Mucosa of descending colon (tissue), 3 donors: ENCODE measurements at regions not wholly inside any gene's neighbourhood (a gene's known extent, or its start where the extent isn't known, plus 50 kb on each side); places are given as distances from the start of the nearest gene placed in this dataset.
"Not testable (repeated sequence)": the region's sequence is repeated elsewhere in the genome, so short reads cannot be mapped to it uniquely, and the experiment has no call there.

Source experiments
- ATAC-seq: fragments of 200-7000 bp; cut with Tn5 transposase; one replicate; pipeline ENCODE4 v1.9.1; 2020; ENCODE audit warnings: mild to moderate bottlenecking, moderate library complexity
- DNase-seq, 3 donors: peaks; one replicate each; pipeline ENCODE4 v3.0.0-alpha.2; 2020
- H3K36me3 ChIP-seq: fragments of 200-600 bp; one replicate; pipeline ENCODE4 v1.8.0; 2021; ENCODE audit warnings: low read depth, mild to moderate bottlenecking
- H3K4me1 ChIP-seq: fragments of 200-600 bp; one replicate; pipeline ENCODE4 v1.8.0; 2021; ENCODE audit warnings: low read depth, mild to moderate bottlenecking
- H3K4me3 ChIP-seq: fragments of 200-600 bp; one replicate; pipeline ENCODE4 v1.8.0; 2021; ENCODE audit warnings: mild to moderate bottlenecking
- H3K9me3 ChIP-seq: fragments of 200-600 bp; one replicate; pipeline ENCODE4 v1.8.0; 2021; ENCODE audit warnings: mild to moderate bottlenecking
- intact Hi-C, 2 donors: fragments of 100-400 bp; cut with DNase I in 1 of 2; cut with micrococcal nuclease in 1 of 2; formaldehyde crosslinking; loops; one replicate each; pipeline versions ENCODE4 v1.11.0 to v1.11.1; 2022; cut with DNase I, micrococcal nuclease
- TF ChIP-seq, protein P1 (sequence below): fragments of 200-600 bp; IDR thresholded peaks from one replicate; pipeline ENCODE4 v1.8.0; 2022; ENCODE audit warnings: antibody characterized with exemption, mild to moderate bottlenecking
- donor health status: DM: no; HTN: no; CAD: no; lungs with moderate emphysema.
- donor health status: DM: no; HTN: no; CAD: no.
- donor health status: DM: no; HTN: yes; CAD: no.

DNA sequence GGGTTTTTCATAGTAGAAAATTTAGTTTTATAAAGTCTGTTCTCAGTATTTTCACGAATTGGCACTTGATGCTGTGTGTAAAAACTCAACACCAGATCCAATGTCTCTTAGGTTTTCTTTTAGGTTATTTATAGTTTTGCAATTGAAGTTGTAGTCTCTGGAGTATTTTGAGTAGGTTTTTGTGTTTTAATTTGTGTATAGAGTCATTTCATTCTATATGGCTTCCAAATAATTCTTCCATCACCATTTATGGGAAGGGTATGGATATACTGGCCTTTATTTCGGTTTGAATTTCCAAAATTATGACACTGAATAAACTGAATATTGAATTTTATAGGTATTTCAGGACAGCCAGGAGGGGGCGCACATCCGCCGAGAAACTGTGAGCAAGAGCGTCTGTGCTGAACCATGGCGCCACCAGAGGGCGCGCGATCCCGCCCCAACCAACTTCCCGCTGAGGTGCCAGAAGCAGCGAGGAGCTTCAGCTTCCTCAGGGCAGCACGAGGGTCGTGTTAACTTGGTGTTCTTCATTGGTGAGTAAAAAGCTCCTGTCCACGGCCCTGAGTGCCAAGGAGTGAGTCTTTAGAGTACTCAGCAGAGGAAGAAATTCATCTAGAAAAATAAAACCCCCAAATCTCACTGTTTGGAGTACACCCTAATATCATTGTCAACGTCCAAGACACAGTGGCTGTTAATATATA lies 207.5 kb downstream of the LMLN start:
- DNase-seq: peak; percentile 65 to 83 (median 66)
- TF ChIP-seq, protein P1, sequence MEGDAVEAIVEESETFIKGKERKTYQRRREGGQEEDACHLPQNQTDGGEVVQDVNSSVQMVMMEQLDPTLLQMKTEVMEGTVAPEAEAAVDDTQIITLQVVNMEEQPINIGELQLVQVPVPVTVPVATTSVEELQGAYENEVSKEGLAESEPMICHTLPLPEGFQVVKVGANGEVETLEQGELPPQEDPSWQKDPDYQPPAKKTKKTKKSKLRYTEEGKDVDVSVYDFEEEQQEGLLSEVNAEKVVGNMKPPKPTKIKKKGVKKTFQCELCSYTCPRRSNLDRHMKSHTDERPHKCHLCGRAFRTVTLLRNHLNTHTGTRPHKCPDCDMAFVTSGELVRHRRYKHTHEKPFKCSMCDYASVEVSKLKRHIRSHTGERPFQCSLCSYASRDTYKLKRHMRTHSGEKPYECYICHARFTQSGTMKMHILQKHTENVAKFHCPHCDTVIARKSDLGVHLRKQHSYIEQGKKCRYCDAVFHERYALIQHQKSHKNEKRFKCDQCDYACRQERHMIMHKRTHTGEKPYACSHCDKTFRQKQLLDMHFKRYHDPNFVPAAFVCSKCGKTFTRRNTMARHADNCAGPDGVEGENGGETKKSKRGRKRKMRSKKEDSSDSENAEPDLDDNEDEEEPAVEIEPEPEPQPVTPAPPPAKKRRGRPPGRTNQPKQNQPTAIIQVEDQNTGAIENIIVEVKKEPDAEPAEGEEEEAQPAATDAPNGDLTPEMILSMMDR: peak; percentile 64
- H3K4me1 ChIP-seq, intact Hi-C loops, H3K9me3 ChIP-seq, H3K4me3 ChIP-seq, H3K36me3 ChIP-seq, ATAC-seq: not testable (repeated sequence)

DNA sequence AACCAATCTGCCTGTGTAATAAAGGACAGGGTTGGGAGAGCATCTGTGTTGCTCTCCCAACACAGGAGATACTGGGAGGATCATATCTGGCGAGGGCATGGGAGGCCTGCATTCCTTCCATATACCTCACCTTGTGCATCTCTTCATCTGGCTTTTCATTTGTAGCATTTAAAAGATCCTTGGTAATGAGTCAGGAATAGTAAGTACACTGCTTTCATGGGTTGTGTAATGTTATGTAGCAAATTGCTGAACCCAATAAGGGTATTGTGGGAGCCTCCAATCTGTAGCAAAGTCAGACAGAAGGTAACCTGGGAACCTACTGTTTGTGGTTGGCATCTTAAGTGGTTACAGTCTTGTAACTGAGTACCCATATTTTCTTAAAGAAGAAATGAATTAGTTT lies 210.8 kb downstream of the LMLN start:
- intact Hi-C loops, DNase-seq, ATAC-seq, H3K9me3 ChIP-seq, H3K36me3 ChIP-seq, H3K4me3 ChIP-seq, H3K4me1 ChIP-seq: not testable (repeated sequence)

DNA sequence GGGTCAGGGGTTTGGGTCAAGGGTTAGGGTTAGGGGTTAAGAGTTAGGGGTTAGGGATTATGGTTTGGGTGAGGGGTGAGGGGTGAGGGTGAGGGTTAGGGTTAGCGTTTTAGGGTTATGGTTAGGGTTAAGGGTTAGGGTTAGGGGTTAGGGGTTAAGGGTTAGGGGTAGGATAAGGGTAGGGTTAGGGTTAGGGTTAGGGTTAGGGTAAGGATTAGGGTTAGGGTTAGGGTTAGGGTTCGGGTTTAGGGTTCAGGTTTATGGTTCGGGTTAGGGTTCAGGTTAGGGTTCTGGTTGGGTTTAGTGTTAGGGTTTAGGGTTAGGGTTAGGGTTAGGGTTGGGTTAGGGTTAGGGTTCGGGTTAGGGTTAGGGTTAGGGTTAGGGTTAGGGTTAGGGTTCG lies 213.1 kb downstream of the LMLN start:
- H3K9me3 ChIP-seq, ATAC-seq, DNase-seq, intact Hi-C loops, H3K36me3 ChIP-seq, H3K4me1 ChIP-seq, H3K4me3 ChIP-seq: not testable (repeated sequence)

GRCh38 chr3:198173929-198174574 lies 214.0 kb downstream of the LMLN start:
- H3K4me3 ChIP-seq, intact Hi-C loops, DNase-seq, H3K36me3 ChIP-seq, ATAC-seq, H3K9me3 ChIP-seq, H3K4me1 ChIP-seq: not testable (repeated sequence)
